Astrocyte of the cerebellum (primary cell): ENCODE measurements at regions not wholly inside any gene's neighbourhood (a gene's known extent, or its start where the extent isn't known, plus 50 kb on each side); places are given as distances from the start of the nearest gene placed in this dataset.

Source experiments
- DNase-seq: peaks from one replicate; pipeline ENCODE4 v3.0.0-alpha.2; 2011; ENCODE audit warnings: low read depth
- H3K4me3 ChIP-seq: 2 replicates; pipeline ENCODE4 v1.5.1; 2011; ENCODE audit warnings: mild to moderate bottlenecking, low read depth, low read length, moderate library complexity
- CTCF ChIP-seq: IDR thresholded peaks from 2 replicates; pipeline ENCODE4 v1.5.1; 2012; ENCODE audit warnings: low read length, low read depth, moderate library complexity, mild to moderate bottlenecking; ENCODE audit errors: missing control alignments
- in situ Hi-C: cut with HindIII; loops from 2 replicates; pipeline ENCODE4 v1.10.0; 2017; ENCODE audit warnings: low sequenced_read_pairs

GRCh38 chr3:61340931-61341461 is 89.7 kb upstream of the FHIT start:
- DNase-seq, result no peak
- in situ Hi-C loops, result no loop called here
- no peak overlapping the region for H3K4me3 ChIP-seq
- TF ChIP-seq CTCF, result no peak

- no peak overlapping the region for H3K4me3 ChIP-seq
- no peak for TF ChIP-seq CTCF
- DNase-seq, result no peak
- in situ Hi-C loops, result no loop called here
These were observed 92.3 kb upstream of the FHIT start for GRCh38 chr3:61343543-61343942.

- TF ChIP-seq CTCF, result no peak
- no peak overlapping the region for H3K4me3 ChIP-seq
- in situ Hi-C loops, result no loop called here
- DNase-seq, result no peak
These were observed 93.8 kb upstream of the FHIT start for GRCh38 chr3:61345020-61345419.

- no peak for TF ChIP-seq CTCF
- no peak overlapping the region for H3K4me3 ChIP-seq
- in situ Hi-C loops, result no loop called here
- no peak for DNase-seq
These were observed 96.7 kb upstream of the FHIT start for GRCh38 chr3:61347981-61348380.

- H3K4me3 ChIP-seq, result no peak overlapping the region
- DNase-seq, result no peak
- in situ Hi-C loops, result no loop called here
- no peak for TF ChIP-seq CTCF
These were observed 98.5 kb upstream of the FHIT start for GRCh38 chr3:61349717-61350116.

DNA sequence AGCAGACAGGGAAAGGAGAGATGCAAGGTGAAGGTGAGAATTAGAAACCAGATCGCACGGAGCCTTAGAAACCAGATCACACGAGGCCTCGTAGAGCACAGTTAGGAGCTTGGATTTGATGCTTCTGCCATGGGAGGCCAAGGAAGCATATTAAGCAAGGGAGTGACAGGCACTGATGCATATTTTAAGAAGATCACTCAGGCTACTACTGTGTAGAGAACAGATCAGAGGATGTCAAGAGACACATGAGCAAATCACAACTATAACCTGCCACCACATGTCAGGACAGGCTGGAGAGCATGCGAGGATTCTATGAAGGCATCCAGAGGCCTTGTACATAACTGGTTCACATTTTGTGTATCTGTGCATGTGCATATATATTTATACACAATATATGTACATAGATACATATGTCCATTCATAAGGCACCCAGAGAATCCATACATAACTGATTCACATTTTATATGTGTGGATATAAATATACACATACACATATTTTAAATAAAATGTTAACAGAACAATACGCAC is 99.6 kb upstream of the FHIT start:
- DNase-seq, result no peak
- in situ Hi-C loops, result no loop called here
- TF ChIP-seq CTCF, result no peak
- H3K4me3 ChIP-seq, result no peak overlapping the region

DNA sequence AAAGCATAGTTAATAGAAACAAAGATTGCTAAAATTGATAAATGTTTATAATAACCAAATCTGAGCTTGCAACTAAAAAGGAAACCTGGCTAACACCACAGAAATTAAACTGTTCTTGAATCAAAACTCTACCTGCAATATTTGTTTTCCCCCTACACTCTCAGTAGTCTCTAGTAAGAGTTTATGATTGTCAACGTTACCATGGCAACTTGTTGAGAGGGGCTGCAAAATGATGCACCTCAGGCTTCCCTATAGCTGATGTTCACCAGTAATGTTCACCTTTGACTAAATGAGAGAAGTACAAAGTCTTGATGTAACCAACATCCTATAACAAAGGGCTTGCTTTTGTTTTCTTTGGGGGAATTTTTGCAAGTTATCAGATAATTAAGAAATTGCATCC is 101.1 kb upstream of the FHIT start:
- DNase-seq, result no peak
- H3K4me3 ChIP-seq, result no peak overlapping the region
- no peak for TF ChIP-seq CTCF
- in situ Hi-C loops, result no loop called here
